CD4-positive, alpha-beta T cell treated with Interleukin-21 for 1 hour (primary cell): ENCODE measurements at regions not wholly inside any gene's neighbourhood (a gene's known extent, or its start where the extent isn't known, plus 50 kb on each side); places are given as distances from the start of the nearest gene placed in this dataset.

ENCODE experiments used
- DNase-seq: peaks from one replicate; pipeline ENCODE4 v3.0.0-alpha.2; 2020

DNA sequence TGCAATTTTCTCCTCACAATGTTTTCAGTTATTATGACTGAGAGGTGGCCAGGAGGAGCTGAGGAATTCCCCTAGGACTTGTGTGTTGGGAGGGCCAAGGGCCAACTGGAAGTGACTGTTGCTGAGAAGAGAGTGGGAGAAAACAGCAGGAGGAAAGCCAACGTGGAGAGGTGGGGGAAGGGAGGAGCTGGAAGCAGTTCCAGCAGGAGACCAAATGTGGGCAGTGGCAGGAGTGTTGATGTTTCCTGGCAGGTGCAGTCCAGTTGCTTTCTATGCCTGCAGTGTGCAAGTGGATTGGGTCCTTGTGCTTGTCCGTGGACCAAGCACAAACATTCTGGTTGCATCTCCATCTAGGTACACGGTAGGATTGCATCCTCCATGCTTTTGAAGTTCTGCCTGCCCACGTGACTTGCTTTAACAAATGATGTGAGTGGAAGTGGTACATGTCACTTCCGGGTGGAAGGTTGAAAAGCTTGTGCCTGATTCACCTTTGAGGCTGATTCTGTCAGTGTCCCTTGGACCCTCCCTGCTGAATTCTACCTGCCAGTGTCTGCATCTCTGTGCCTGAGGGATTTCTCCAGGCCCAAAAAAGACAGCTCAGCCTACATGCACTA, 54.7 kb upstream of the CRHR1 start:
- DNase-seq, result no peak

DNA sequence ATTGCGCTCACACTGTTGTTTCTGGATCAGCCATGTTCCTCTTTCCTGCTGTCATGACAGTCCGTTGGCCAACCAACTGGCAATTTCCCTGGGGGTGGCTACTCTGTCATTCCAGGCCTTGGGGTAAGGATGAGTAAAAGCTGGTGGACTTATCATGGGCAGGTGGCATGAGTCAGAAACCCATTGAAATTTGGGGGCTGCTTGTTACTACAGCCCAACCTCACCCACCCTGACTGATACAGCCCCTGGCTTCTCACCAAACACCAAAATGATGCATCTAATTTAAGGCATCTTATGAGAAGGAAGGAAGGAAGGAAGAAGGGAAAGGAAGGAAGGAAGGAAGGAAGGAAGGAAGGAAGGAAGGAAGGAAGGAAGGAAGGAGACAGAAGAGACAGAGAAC, 53.9 kb upstream of the CRHR1 start:
- DNase-seq, result no peak

DNA sequence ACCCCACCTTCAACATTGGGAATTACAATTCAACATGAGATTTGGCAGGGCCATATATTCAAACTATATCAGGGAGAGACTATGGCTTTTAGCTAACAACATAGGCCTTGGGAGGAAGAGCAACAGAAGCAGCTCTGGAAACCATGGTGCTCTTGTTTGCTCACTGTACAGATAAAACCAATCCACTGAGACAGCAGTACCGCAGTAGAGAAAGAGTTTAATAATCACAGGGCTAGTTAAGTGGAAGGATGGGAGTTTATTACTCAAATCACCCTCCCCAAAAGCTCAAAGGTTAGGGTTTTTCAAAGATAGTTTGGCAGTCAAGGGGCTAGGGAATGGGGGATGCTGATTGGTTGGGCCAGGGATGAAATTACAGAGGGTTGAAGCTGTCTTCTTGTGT, 52.7 kb upstream of the CRHR1 start:
- no peak for DNase-seq

DNA sequence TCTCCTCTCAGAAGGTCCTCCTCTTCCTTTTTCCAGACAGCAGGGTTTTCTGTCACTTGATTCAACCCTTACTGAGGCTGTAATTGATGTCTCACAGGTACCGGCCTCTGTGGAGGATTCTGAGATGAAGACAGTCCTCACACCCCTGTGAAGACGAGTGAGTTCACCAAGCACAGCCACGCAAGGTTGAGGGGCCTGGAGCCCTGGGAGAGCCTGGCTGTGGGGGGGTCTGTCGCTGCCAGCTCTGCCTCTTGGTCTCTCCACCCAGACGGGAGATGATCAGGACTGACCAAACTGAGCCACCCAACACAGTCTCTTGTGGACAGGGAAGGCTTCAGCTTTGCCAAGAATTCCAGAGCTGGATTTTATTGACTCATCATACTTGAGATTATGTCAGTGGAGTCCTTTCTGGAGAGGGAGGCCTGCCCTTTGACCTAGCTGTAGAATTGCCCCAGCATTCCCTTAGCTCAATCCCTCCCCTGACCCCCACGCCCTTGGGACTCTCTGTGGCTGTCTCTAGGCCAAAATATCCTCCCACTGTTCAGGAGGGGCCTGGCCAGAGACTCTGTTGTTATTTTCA, 51.1 kb upstream of the CRHR1 start:
- no peak for DNase-seq

DNA sequence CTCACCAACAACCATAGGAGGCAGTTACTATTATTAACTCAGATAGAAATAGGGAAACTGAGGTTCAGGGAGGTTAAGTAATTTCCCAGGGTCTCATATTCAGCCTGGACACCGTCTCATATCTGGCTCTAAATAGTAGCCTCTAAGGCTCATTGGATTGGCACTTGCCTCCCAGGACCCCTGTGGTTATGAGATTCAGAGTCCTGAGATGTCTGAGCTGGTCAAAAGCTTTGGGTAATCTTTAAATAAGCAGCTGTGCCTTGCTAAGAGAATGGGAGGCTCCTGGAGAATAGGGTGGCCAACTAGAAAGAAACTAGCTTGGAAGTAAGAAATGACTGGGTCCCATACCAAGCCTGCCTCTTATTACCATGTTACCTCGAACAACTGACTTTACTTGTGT, 50.3 kb upstream of the CRHR1 start:
- DNase-seq, result no peak
